ENCODE measurements at regions not wholly inside any gene's neighbourhood (a gene's known extent, or its start where the extent isn't known, plus 50 kb on each side); places are given as distances from the start of the nearest gene placed in this dataset.

DNA sequence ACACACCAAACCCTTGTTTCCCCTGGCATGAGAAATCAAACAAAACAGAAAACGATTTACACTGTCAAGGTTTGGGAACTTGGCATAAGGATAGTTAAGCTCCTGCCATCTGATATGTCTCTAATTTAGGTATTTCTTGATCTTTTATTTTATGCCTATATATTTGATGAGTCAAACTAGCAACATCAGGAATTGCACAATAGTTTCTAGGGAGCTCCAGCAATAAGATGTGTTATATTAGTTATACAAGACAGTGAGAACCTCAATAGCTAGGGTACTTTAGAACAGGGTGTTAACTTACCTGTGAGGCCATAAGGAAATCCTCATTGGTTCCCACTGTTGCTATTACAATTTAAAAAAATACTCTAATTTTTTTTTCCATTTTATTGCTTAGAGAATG, 474.2 kb downstream of the GBA3 start:
- H3K9ac ChIP-seq (ENCODE audit: low read depth in 1 of 2, low read length in 2 of 2): no peak overlapping the region
- H3K36me3 ChIP-seq (ENCODE audit: control insufficient read depth in 4 of 4, insufficient read depth in 3 of 4, low read depth in 1 of 4, low read length in 3 of 4): no peaks in the 10 kb centered on the region
- no peaks in the 10 kb centered on the region for H3K9me3 ChIP-seq (ENCODE audit: control insufficient read depth in 4 of 4, low read length in 3 of 4)
- 63% methylated on average over 1 of the region's 1 CpG for WGBS
- no peak overlapping the region for H3K4me3 ChIP-seq (ENCODE audit: low read depth in 1 of 3, low read length in 3 of 3)
- DNase-seq (ENCODE audit: low spot score): no peak
- no peaks in the 10 kb centered on the region for H3K4me1 ChIP-seq (ENCODE audit: control insufficient read depth in 4 of 4, insufficient read depth in 4 of 4, low read length in 3 of 4)
- no peaks in the 10 kb centered on the region for H3K27me3 ChIP-seq (ENCODE audit: control insufficient read depth in 4 of 4, insufficient read depth in 4 of 4, low read length in 3 of 4)
- no peak overlapping the region for H3K27ac ChIP-seq (ENCODE audit: low read depth in 1 of 2, low read length in 2 of 2)
- TF ChIP-seq FOXA1 (IDR thresholded peaks at IDR 0.05): no peak
- TF ChIP-seq, protein P1, sequence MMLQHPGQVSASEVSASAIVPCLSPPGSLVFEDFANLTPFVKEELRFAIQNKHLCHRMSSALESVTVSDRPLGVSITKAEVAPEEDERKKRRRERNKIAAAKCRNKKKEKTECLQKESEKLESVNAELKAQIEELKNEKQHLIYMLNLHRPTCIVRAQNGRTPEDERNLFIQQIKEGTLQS (IDR thresholded peaks at IDR 0.05): no peak
- TF ChIP-seq YY1 (IDR thresholded peaks at IDR 0.05): no peak
- TF ChIP-seq, protein P2, sequence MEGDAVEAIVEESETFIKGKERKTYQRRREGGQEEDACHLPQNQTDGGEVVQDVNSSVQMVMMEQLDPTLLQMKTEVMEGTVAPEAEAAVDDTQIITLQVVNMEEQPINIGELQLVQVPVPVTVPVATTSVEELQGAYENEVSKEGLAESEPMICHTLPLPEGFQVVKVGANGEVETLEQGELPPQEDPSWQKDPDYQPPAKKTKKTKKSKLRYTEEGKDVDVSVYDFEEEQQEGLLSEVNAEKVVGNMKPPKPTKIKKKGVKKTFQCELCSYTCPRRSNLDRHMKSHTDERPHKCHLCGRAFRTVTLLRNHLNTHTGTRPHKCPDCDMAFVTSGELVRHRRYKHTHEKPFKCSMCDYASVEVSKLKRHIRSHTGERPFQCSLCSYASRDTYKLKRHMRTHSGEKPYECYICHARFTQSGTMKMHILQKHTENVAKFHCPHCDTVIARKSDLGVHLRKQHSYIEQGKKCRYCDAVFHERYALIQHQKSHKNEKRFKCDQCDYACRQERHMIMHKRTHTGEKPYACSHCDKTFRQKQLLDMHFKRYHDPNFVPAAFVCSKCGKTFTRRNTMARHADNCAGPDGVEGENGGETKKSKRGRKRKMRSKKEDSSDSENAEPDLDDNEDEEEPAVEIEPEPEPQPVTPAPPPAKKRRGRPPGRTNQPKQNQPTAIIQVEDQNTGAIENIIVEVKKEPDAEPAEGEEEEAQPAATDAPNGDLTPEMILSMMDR (IDR thresholded peaks at IDR 0.05; ENCODE audit: low read depth, low read length, missing input control): no peak
- no peak for TF ChIP-seq EGR1 (IDR thresholded peaks at IDR 0.05; ENCODE audit: low read depth in 2 of 2)
- TF ChIP-seq HNF4G (IDR thresholded peaks at IDR 0.05): no peak
- TF ChIP-seq RAD21 (IDR thresholded peaks at IDR 0.05): no peak
- TF ChIP-seq TAF1 (conservative IDR thresholded peaks at IDR 0.05): no peak
- no peak for TF ChIP-seq NR2F2 (IDR thresholded peaks at IDR 0.05)
- TF ChIP-seq, protein P3, sequence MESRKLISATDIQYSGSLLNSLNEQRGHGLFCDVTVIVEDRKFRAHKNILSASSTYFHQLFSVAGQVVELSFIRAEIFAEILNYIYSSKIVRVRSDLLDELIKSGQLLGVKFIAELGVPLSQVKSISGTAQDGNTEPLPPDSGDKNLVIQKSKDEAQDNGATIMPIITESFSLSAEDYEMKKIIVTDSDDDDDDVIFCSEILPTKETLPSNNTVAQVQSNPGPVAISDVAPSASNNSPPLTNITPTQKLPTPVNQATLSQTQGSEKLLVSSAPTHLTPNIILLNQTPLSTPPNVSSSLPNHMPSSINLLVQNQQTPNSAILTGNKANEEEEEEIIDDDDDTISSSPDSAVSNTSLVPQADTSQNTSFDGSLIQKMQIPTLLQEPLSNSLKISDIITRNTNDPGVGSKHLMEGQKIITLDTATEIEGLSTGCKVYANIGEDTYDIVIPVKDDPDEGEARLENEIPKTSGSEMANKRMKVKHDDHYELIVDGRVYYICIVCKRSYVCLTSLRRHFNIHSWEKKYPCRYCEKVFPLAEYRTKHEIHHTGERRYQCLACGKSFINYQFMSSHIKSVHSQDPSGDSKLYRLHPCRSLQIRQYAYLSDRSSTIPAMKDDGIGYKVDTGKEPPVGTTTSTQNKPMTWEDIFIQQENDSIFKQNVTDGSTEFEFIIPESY (IDR thresholded peaks at IDR 0.05): no peak
- TF ChIP-seq SP1 (IDR thresholded peaks at IDR 0.05): no peak
- TF ChIP-seq RXRA (IDR thresholded peaks at IDR 0.05): no peak
- TF ChIP-seq GABPA (IDR thresholded peaks at IDR 0.05 in 1 of 2, conservative IDR thresholded peaks at IDR 0.05 in 1 of 2): no peak
- TF ChIP-seq, protein P4, sequence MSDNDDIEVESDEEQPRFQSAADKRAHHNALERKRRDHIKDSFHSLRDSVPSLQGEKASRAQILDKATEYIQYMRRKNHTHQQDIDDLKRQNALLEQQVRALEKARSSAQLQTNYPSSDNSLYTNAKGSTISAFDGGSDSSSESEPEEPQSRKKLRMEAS (IDR thresholded peaks at IDR 0.05): no peak
- no peak for TF ChIP-seq JUND (IDR thresholded peaks at IDR 0.05)
- TF ChIP-seq HNF4A (conservative IDR thresholded peaks at IDR 0.05): no peak
- TF ChIP-seq, protein P5, sequence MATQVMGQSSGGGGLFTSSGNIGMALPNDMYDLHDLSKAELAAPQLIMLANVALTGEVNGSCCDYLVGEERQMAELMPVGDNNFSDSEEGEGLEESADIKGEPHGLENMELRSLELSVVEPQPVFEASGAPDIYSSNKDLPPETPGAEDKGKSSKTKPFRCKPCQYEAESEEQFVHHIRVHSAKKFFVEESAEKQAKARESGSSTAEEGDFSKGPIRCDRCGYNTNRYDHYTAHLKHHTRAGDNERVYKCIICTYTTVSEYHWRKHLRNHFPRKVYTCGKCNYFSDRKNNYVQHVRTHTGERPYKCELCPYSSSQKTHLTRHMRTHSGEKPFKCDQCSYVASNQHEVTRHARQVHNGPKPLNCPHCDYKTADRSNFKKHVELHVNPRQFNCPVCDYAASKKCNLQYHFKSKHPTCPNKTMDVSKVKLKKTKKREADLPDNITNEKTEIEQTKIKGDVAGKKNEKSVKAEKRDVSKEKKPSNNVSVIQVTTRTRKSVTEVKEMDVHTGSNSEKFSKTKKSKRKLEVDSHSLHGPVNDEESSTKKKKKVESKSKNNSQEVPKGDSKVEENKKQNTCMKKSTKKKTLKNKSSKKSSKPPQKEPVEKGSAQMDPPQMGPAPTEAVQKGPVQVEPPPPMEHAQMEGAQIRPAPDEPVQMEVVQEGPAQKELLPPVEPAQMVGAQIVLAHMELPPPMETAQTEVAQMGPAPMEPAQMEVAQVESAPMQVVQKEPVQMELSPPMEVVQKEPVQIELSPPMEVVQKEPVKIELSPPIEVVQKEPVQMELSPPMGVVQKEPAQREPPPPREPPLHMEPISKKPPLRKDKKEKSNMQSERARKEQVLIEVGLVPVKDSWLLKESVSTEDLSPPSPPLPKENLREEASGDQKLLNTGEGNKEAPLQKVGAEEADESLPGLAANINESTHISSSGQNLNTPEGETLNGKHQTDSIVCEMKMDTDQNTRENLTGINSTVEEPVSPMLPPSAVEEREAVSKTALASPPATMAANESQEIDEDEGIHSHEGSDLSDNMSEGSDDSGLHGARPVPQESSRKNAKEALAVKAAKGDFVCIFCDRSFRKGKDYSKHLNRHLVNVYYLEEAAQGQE (IDR thresholded peaks at IDR 0.05): no peak
- TF ChIP-seq FOXA2 (IDR thresholded peaks at IDR 0.05): no peak
